Heart left ventricle (tissue), 13 donors: ENCODE measurements at regions not wholly inside any gene's neighbourhood (a gene's known extent, or its start where the extent isn't known, plus 50 kb on each side); places are given as distances from the start of the nearest gene placed in this dataset.

ENCODE experiments used
- CTCF ChIP-seq, 12 donors: fragments of 200-600 bp; sonication (generic) in 4 of 12; IDR thresholded peaks; one replicate each; pipeline versions ENCODE4 v1.5.0 to v1.8.0; 2018 to 2022; ENCODE audit warnings: antibody characterized with exemption in 12 of 12, mild to moderate bottlenecking in 5 of 12
- POLR2A ChIP-seq, 2 donors: fragments of 450-650 bp; IDR thresholded peaks; one replicate each; pipeline ENCODE4 v1.6.1; 2017; ENCODE audit warnings: antibody characterized with exemption in 2 of 2, mild to moderate bottlenecking in 2 of 2, moderate library complexity in 2 of 2
- donor health status: ischemic (EF 13 %, LVEDD 7.1; RV severe dilation, severe dysfunction).
- donor health status: DM: no; HTN: yes; CAD: no.
- donor health status: DM: no; HTN: no; CAD: no.
- donor health status: ischemic (EF 25% LVEDD 6.9; RV normal size, moderate dysfunction).
- donor health status: ischemic (EF 25% LVEDD 5.7; RV mildly dilated, moderate dysfunction).
- donor health status: ischemic (EF 35%, LVEDD 5.7; RV mildly dilated, moderate dysfunction).
- donor health status: nonischemic (EF 11% LVEDD 7.7; RV severe dilation, severe dysfunction).
- donor health status: DM: yes; HTN: yes; CAD: no.
- donor health status: PGD.
- donor health status: ischemic (EF 29% LVEDD 5.4; RV normal size, mild dysfunction).
- donor health status: nonischemic (EF 23%, LVEDD 6.1; RV moderate dilation, normal function).

GRCh38 chr2:235358981-235359471 is 134.8 kb upstream of the AGAP1 start:
- TF ChIP-seq CTCF (IDR thresholded peaks at IDR 0.05) (no peak), POLR2A (IDR thresholded peaks at IDR 0.05) (no peak)
